Neural crest cell (in vitro differentiated cells): ENCODE measurements at regions not wholly inside any gene's neighbourhood (a gene's known extent, or its start where the extent isn't known, plus 50 kb on each side); places are given as distances from the start of the nearest gene placed in this dataset.

Experiments
- DNase-seq: peaks from one replicate; pipeline ENCODE4 v3.0.0; 2021; ENCODE audit warnings: low read depth, mixed read lengths, low spot score
- H3K27ac Mint-ChIP-seq: one replicate; pipeline ENCODE4 v1.8.0; 2021; ENCODE audit warnings: mild to moderate bottlenecking, mixed read lengths; ENCODE audit not compliant: unreplicated experiment
- H3K27me3 Mint-ChIP-seq: 2 replicates; pipeline ENCODE4 v1.8.0; 2021; ENCODE audit warnings: low read depth, mild to moderate bottlenecking, mixed read lengths
- H3K36me3 Mint-ChIP-seq: 2 replicates; pipeline ENCODE4 v1.8.0; 2021; ENCODE audit warnings: low read depth, mild to moderate bottlenecking, mixed read lengths
- H3K4me1 Mint-ChIP-seq: 2 replicates; pipeline ENCODE4 v1.8.0; 2021; ENCODE audit warnings: mixed read lengths
- H3K4me3 Mint-ChIP-seq: one replicate; pipeline ENCODE4 v1.8.0; 2021; ENCODE audit warnings: mild to moderate bottlenecking, mixed read lengths
- H3K9me3 Mint-ChIP-seq: 2 replicates; pipeline ENCODE4 v1.8.0; 2021; ENCODE audit warnings: mixed read lengths
- CTCF ChIP-seq: fragments of 200-600 bp; sonication (generic); conservative IDR thresholded peaks from 2 replicates; pipeline ENCODE4 v1.5.0; 2021; ENCODE audit warnings: antibody characterized with exemption, mild to moderate bottlenecking

GRCh38 chr3:182309120-182309519, 484.2 kb upstream of the ATP11B start:
- H3K4me1 Mint-ChIP-seq: peaks cover 30% of the 10 kb centered on the region
- H3K27me3 Mint-ChIP-seq: no peaks in the 10 kb centered on the region
- H3K4me3 Mint-ChIP-seq: no peak overlapping the region
- H3K9me3 Mint-ChIP-seq: peaks cover 9% of the 10 kb centered on the region
- DNase-seq: no peak
- H3K27ac Mint-ChIP-seq: peak overlapping the region; percentile 54
- no peak for TF ChIP-seq CTCF
- H3K36me3 Mint-ChIP-seq: peaks cover 10% of the 10 kb centered on the region

- Mint-ChIP-seq H3K27ac (no peak overlapping the region), H3K4me1 (no peaks in the 10 kb centered on the region), H3K9me3 (peaks cover 39% of the 10 kb centered on the region), H3K27me3 (no peaks in the 10 kb centered on the region), H3K4me3 (no peak overlapping the region), H3K36me3 (peaks cover 42% of the 10 kb centered on the region)
- DNase-seq: no peak
- TF ChIP-seq CTCF: no peak
Observed at GRCh38 chr3:182315313-182315712, 478.0 kb upstream of the ATP11B start.

DNA sequence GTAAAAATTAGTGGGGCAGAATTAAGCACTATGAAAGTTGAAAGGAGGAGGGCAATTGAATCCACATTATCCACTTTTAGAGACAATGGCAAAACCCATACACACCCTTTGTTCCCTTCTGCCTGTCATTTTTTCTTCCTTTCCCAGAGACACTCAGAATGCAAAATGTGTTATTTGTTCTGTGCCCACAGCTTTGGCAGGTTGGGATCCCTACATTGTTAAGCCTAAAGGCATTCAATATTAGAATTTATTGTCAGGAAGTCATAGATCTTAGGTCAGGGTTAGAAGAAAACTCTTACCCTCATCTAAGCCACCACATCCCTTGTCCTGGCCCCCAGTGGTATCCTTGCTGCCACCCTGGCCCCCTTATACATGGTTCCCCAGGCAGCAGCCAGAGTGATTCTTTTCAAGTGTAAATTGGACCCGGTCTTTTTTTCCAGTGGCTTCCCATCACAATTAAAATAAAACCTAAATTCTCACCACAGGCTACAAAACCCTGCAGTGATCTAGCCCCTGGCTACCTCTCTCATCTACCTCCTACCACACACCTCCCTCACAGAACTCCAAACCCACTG, 470.1 kb upstream of the ATP11B start:
- no peak for DNase-seq
- Mint-ChIP-seq H3K27ac (no peak overlapping the region), H3K4me1 (peaks cover 28% of the 10 kb centered on the region), H3K9me3 (peaks cover 21% of the 10 kb centered on the region), H3K4me3 (no peak overlapping the region), H3K27me3 (no peaks in the 10 kb centered on the region), H3K36me3 (peaks cover 23% of the 10 kb centered on the region)
- no peak for TF ChIP-seq CTCF

- DNase-seq: no peak
- no peak overlapping the region for H3K27ac Mint-ChIP-seq
- peaks cover 17% of the 10 kb centered on the region for H3K36me3 Mint-ChIP-seq
- no peaks in the 10 kb centered on the region for H3K27me3 Mint-ChIP-seq
- no peak overlapping the region for H3K4me3 Mint-ChIP-seq
- H3K9me3 Mint-ChIP-seq: peaks cover 14% of the 10 kb centered on the region
- no peak for TF ChIP-seq CTCF
- peaks cover 28% of the 10 kb centered on the region for H3K4me1 Mint-ChIP-seq
Observed at GRCh38 chr3:182323898-182324297, 469.4 kb upstream of the ATP11B start.

DNA sequence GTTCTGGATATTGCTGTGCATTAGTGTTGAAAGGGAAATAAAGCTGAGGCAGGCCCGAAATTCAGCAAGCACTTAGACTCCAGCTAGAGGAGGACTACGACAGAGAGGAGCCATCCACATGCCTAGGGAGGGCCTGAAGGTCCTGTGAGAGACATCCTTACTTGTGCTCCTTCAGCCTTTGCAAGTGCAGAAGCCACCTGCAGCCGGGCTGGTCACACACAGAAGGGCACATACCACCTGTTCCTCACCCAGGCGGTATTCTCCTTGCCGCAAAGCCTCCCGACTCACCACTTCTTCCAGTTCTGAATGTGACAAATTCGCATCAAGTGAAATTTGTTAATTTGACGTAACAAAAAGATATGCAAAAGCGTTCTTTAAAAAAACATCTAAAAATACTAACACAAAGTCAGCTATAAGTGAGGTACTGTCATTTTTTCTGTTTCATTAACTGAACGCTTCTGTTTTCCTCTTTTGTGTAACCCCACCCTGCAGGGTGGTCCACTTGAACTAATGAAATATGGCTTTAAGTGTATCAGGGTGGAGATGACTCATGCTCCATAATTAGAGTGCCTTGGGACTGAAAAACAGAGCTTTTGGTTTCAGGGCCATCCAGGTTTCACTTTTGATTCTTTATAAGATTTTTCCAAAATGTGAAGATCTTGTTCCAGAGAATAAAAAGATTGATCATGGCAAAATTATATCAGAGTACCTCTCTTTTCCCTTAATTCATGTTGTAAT, 467.9 kb upstream of the ATP11B start:
- Mint-ChIP-seq H3K36me3 (peaks cover 3% of the 10 kb centered on the region), H3K4me1 (peaks cover 28% of the 10 kb centered on the region), H3K4me3 (no peak overlapping the region), H3K9me3 (peaks cover under 1% of the 10 kb centered on the region), H3K27ac (no peak overlapping the region), H3K27me3 (no peaks in the 10 kb centered on the region)
- no peak for TF ChIP-seq CTCF
- DNase-seq: no peak
